H1 (cell line): ENCODE measurements at regions not wholly inside any gene's neighbourhood (a gene's known extent, or its start where the extent isn't known, plus 50 kb on each side); places are given as distances from the start of the nearest gene placed in this dataset.

ENCODE experiments used
- CBX8 ChIP-seq: fragments of 300-800, 300-1000 bp; sonication (generic); IDR thresholded peaks from 2 replicates; pipeline ENCODE4 v1.7.1; 2016; ENCODE audit warnings: low read depth, low read length, borderline replicate concordance
- CHD2 ChIP-seq: IDR thresholded peaks from 2 replicates; pipeline ENCODE4 v1.6.1; 2012; ENCODE audit warnings: low read length, improper control_type of control experiment
- CHD7 ChIP-seq: fragments of 300-600 bp; sonication (generic); IDR thresholded peaks from 2 replicates; pipeline ENCODE4 v1.7.1; 2012; ENCODE audit warnings: low read length, moderate library complexity, mild to moderate bottlenecking, inconsistent platforms; ENCODE audit not compliant: insufficient replicate concordance
- EGR1 ChIP-seq: IDR thresholded peaks from 2 replicates; pipeline ENCODE4 v1.6.1; 2011; ENCODE audit warnings: low read depth, low read length, borderline replicate concordance
- GABPA ChIP-seq: IDR thresholded peaks from 2 replicates; pipeline ENCODE4 v1.6.1; 2011; ENCODE audit warnings: mild to moderate bottlenecking, low read length, moderate library complexity, borderline replicate concordance; ENCODE audit not compliant: insufficient read depth
- KDM4A ChIP-seq: IDR thresholded peaks from one replicate; pipeline ENCODE4 v1.7.1; 2012; ENCODE audit warnings: low read depth, mild to moderate bottlenecking, moderate library complexity, low read length, inconsistent platforms; ENCODE audit not compliant: severe bottlenecking
- MAFK ChIP-seq: IDR thresholded peaks from 2 replicates; pipeline ENCODE4 v1.6.1; 2012; ENCODE audit warnings: low read depth, mild to moderate bottlenecking, improper control_type of control experiment, low read length
- NANOG ChIP-seq: IDR thresholded peaks from 2 replicates; pipeline ENCODE4 v1.6.1; 2011; ENCODE audit warnings: low read length, low read depth, mild to moderate bottlenecking, inconsistent platforms; ENCODE audit not compliant: insufficient read depth, poor library complexity, severe bottlenecking
- POU5F1 ChIP-seq: IDR thresholded peaks from 2 replicates; pipeline ENCODE4 v1.6.1; 2011; ENCODE audit warnings: low read depth, mild to moderate bottlenecking, low read length, moderate library complexity
- RXRA ChIP-seq: IDR thresholded peaks from 2 replicates; pipeline ENCODE4 v1.6.1; 2011; ENCODE audit warnings: low read depth, mild to moderate bottlenecking, low read length, moderate library complexity; ENCODE audit not compliant: insufficient read depth
- TAF1 ChIP-seq: IDR thresholded peaks from 2 replicates; pipeline ENCODE4 v1.6.1; 2011; ENCODE audit warnings: mild to moderate bottlenecking, low read depth, low read length
- TEAD4 ChIP-seq: IDR thresholded peaks from 2 replicates; pipeline ENCODE4 v1.6.1; 2012; ENCODE audit warnings: low read depth, low read length, inconsistent platforms, mixed read lengths

- TF ChIP-seq CHD7 = no peak
- no peak for TF ChIP-seq GABPA
- TF ChIP-seq POU5F1 = no peak
- TF ChIP-seq CBX8 = no peak
- TF ChIP-seq NANOG = no peak
- no peak for TF ChIP-seq EGR1
- TF ChIP-seq TEAD4 = no peak
- TF ChIP-seq KDM4A = no peak
- no peak for TF ChIP-seq RXRA
- no peak for TF ChIP-seq CHD2
- TF ChIP-seq TAF1 = no peak
- TF ChIP-seq MAFK = no peak
Observed at GRCh38 chr2:176744146-176744545, 468.4 kb upstream of the HNRNPA3 start (continued).
